ENCODE measurements at regions not wholly inside any gene's neighbourhood (a gene's known extent, or its start where the extent isn't known, plus 50 kb on each side); places are given as distances from the start of the nearest gene placed in this dataset.

DNA sequence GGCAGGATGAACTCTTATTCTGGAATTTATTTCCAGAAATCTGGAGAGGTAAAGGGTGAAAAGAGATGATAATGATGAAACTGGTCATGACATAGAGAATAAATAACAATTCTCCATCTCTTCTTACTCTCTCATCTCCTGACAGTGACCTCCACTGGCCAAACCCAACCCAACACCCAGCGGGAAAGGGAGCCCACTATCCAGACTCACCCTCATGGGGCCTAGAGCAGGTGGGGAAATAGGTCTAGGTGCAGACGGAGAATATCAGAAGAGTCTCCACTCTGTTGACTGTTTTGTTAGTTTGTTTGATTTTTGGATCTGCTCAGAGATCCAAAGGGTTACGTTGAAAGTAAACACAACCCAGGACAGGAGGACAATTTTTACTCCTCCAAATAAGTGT lies 263.2 kb upstream of the PARD3B start:
- intact Hi-C loops (cut with DNase I): no loop called here
- no peak for DNase-seq (ENCODE audit: low spot score)

DNA sequence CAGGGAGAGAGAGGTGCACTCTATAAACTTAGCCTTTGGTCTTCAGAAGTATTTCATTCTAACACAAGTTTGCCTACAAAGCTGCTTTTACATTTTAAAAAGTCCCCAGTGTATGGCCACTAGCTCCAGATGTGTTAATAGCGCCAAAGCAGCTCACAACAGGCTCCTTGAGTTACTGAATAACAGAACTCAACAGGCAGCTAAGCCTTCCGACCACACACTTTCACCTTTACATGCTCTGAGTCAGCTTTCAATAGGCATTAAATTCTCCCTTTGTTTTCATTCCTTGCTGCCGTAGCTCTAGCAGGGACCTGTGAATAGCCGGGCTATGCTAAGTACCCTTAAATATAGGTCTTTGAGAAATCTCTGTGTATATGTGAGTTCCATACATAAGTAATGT lies 262.8 kb upstream of the PARD3B start:
- intact Hi-C loops (cut with DNase I): no loop called here
- no peak for DNase-seq (ENCODE audit: low spot score)

DNA sequence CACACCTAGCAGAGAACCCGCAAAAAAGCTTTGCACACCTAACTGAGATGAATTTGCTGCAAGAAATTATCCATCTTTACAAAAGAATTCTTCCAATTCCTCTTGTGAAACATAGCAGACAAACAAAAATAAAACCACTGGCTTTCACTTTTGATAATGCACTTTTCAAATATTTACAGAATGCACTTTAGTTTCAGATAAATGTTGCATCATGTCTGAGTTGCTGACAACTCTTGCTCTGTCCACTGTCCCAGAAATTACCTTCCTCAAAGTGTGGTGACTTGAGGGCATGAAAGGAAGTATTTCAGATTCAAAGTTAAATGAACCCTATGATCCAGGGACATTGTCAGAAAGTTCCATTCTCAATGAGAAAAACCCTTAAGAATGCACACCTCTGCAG lies 256.2 kb upstream of the PARD3B start:
- intact Hi-C loops (cut with DNase I): no loop called here
- no peak for DNase-seq (ENCODE audit: low spot score)

DNA sequence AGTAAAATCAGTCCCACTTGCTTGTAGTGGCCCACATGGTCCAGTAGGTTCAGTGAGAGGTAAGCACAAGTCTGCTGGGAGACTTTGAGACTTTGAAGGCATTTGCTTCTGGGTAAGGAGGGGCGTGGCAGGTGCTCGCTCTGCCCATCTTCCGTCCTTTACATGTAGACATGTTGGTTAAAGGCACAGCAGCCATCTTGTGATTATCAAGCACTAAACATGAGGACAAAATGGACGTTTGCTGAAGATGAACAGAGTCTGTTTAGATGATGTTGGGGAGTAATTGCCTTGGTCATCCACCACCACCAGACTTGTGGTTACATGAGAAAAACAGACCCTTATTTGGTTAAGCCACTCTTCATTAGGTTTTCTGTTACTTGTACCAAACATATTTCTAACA lies 252.8 kb upstream of the PARD3B start:
- intact Hi-C loops (cut with DNase I): no loop called here
- no peak for DNase-seq (ENCODE audit: low spot score)

DNA sequence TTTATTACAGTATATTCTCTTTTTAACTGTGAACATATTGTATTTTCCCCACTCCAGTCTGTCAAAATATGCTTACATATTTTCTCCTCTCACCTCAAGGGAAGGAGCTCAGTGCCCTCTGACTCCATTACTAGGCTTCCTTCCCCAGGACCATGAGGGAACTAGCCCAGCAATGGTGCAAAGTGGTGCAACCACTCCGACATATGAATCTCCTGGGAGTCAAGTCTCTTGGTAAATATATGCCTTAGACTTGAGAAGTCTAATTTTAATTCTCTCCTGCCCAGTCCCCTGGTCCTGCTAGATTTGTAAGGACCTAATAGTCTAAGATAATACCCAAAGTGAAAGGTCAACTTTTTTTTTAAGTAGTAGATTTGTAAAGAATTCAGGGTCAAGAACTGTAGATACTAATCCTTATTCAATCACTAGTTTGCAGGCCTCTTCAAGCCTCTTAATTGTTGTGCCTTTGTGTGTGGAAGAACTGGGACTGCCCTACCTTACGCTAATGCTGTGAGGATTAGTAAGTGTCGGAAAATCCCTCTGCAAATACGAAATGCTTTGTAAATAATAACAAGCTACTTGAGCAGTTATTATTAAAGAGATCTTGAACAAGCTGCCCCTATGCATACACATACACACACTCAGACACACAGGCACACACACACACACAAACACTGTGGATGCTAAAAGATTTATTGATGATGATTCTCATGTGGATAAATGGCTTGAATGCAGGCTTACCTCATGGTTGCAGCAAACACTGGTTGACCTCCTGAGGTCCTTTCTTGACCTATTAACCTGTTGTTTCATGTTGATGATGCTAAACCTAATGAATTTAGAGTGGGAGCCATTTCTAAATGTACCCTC lies 251.2 kb upstream of the PARD3B start:
- intact Hi-C loops (cut with DNase I): no loop called here
- no peak for DNase-seq (ENCODE audit: low spot score)

DNA sequence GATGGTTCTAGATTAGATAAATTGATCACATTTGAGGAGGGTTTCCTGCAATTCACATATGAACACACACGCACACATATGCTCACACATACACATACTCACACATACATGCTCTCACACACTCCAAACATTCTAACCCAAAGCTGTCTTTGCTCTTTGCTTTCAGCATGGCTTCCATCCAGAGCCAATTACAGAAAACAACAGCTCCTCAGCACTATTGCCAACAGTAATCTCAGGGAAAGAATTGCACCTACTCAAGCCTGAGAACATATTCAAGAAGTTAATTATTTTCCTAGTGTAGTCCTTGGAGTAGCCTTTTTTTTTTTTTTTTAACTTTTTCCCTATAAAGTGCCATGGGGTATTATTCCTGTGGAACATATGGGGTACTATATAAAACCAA lies 246.9 kb upstream of the PARD3B start:
- intact Hi-C loops (cut with DNase I): no loop called here
- no peak for DNase-seq (ENCODE audit: low spot score)

DNA sequence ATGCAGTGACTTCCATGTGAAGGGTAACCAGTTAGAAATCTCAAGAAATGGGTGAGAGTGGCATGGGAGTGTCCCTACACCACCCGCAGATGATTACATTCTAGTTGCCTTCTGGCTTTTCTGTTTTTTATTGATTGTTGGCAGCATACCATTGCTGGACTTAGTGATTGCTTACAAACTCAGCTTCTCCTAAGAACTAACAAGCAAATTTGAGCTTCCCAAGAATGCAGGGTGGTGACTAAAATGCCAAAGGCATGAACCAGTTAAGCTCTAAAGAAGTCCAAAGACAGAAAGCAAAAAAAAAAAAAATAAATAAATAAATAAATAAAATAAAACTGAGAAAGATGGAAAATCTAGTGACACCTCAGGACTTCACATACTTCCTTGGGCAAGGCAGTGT lies 245.5 kb upstream of the PARD3B start:
- no peak for DNase-seq (ENCODE audit: low spot score)
- intact Hi-C loops (cut with DNase I): no loop called here

DNA sequence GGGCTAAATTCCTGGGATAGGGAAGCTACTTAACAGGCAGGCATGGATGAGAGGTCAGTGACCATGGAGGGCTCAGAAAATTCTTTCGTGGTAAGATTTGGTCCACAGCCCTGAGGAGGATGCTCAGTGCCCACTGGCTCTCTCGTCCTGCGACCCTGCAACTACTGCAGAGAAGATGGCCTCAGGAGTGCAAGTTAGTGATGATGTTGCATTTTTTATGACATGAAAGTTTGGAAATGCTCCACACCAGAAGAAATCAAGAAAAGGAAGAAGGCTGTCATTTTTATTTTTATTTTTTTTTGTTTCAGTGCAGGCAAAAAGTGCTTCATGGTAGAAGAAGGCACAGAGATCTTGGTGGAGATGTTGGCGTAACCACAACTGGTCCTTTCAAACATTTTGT lies 238.6 kb upstream of the PARD3B start:
- intact Hi-C loops (cut with DNase I): no loop called here

DNA sequence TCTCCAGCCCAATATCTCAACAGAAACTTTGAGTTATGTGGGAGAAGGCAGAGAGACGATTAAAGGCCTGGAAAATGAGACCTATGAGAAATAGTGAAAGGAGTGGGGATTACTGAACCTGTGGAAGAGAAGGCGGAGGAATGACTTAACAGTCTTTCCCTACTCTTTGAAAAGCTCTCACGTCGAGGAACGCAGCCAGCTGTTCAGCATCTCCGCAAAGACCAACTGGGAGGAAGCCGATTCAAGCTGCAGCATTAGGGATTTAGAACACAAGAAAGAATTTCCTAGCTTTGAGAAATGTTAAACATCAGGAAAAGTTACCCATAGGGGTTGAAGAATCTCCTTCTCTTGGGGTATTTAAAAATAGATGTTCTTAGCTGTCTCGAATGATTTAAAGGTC lies 233.2 kb upstream of the PARD3B start:
- intact Hi-C loops (cut with DNase I): no loop called here
- no peak for DNase-seq (ENCODE audit: low spot score)

More for the DNA sequence above, 238.6 kb upstream of the PARD3B start:
- no peak for DNase-seq (ENCODE audit: low spot score)

DNA sequence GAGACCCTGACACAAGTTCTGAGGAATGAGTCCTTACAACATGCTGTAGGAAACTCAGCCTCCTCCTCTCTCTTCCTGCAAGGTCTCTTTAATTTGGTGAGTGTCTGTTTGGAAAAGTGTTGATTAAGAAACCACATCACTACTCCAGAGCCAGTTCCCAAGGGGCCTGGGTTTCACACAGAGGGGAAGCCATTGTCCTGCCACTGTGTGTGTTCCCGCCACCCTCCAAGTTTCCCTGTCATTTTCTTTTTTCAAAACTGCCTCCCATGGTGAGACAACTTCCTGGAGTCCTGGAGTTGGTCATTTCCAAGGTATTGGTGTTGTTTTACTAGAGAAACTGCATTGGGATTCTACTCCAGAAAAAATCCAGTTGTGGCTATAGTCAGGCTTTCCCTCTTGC lies 232.0 kb upstream of the PARD3B start:
- intact Hi-C loops (cut with DNase I): no loop called here
- DNase-seq (ENCODE audit: low spot score): no peak

DNA sequence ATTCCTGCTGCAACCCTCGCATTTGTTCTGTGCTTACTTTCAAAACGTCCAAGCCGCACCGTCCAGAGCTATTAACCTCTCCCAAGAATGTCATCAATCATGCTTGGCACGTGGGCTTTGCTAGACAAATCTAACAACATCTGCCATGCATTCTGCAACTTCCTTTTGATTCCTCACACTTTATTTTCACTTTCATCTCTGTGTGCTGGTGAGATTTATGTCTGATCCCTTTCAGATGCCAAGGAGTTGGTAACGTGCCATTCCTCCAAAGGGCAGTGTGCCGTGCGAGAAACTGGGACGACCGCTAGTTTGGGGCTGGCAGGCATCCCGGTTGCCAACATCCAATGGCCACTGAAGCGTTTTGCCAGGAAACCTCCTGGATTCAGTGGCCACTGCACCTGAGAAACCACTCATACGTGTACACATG lies 230.0 kb upstream of the PARD3B start:
- no peak for DNase-seq (ENCODE audit: low spot score)
- intact Hi-C loops (cut with DNase I): no loop called here

DNA sequence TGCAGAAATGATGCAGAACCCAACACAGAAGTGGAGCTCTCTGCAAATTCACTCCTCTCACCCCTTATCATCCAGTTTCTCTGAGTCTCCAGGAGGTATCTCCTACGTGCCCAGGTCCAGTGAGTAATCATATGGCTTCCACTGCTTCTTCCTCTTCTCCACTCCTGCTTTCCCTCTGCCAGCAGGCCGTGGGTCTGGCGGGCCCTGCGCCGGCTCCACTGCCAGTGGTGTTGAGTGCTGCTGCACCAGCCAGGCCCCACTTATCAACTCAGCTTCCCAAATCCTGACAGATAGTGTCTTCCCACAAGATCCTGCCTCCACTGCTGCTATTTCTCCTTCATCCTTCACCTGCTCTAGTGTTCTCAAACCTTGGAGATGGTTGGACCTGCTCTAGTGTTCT lies 227.6 kb upstream of the PARD3B start:
- no peak for DNase-seq (ENCODE audit: low spot score)
- intact Hi-C loops (cut with DNase I): no loop called here

DNA sequence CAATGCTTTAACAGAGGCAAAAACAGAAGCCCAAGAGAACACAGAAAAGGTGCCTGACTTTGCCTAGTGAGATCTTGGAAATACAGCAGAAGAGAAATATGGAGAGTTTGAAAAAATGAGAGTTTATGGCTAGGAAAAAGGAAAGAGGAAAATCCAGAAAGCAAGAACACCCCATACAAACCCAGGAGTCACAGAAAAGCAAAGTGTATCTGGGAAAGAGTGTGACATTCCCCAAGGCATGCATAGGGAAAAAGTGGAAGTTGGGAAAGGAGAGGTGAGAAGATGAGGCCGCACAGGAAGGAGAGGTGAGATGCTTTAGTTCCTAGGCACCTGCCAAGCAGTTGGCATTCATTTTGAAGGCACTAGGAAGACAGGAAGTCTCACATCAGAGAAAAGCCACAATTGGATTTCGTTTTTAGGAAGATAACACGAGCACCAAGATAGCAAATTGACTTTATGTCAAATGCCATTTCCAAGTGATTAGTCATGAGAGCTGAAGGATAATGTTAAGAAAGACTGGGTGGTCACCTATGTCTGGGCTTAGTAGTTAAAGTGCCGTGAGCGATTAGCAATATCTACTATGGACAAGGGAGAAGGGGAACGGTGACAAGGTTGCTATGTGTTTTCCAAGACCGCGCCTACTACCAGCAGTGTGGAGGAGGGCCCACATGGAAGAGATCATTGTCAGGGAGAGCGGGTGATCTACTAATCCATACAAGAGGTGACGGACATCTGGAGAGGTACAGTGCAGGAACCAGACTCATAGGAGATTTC lies 224.1 kb upstream of the PARD3B start:
- intact Hi-C loops (cut with DNase I): loop anchor here (5.0 to 10.0 kb wide), 7 partner anchors 59 to 1604 kb away; partner anchors contain the start of gene PARD3B
- DNase-seq (ENCODE audit: low spot score): no peak

DNA sequence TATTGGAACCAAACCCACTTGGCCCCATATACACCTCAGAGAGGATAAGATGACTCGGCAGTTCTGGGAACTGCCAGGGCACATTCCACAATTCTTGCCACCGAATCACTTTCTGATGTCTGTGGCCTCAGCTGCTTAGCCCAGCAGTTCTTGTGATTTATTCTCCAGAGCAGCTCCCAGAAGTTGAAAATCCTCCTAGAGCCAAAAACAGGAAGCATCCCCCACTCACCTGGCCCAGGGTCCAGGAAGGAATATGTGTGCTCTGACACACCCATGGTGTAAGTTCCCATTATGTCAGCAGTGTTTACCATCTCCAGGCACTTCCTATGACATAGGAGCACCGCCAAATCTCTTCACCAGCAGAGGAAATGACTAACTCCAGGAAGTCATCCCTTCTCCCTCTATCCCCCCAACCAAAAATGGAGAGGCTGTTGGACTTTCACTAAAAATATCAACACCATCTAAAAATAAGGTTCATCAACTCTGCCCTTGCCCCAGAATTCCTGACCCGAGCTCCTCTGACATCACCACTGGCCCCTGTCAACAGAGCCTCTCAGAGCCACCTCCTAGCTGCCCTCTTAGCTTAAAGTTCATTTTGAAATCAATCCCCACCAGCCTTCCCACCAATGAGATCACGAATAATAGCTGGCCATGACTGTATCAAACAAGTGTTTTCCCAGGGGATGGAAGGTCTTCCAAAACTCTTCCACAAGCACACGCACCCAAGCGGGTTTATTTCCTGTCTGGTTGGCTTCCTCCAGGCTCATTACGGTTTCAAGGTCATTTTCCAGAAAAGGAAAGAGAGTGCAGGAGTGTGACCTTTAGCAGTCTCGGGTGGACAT lies 223.1 kb upstream of the PARD3B start:
- DNase-seq (ENCODE audit: low spot score): no peak
- intact Hi-C loops (cut with DNase I): loop anchor here (5.0 to 10.0 kb wide), 7 partner anchors 60 to 1603 kb away; partner anchors contain the start of gene PARD3B

DNA sequence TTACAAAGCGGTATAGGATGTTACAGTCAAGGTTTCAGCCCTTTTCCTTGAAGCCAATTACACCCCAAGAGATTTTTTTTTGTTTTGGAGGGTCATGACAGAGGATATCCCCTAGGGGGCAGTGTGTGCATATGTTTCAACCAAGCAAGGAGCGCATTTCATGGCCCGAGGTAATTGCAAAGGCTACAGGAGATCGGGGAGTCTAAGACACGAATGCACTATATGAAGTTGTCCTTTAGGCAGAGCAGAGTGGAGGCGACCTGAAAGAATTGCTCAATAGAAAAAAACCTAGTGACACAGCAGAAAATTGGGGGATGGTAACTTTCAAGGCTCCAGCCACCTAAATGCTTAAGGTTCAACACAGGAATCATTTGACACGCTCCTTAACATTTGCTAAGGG lies 219.8 kb upstream of the PARD3B start:
- no peak for DNase-seq (ENCODE audit: low spot score)
- intact Hi-C loops (cut with DNase I): loop anchor here (2.0 to 10.0 kb wide), 8 partner anchors 219 to 1599 kb away; partner anchors contain the start of gene PARD3B

DNA sequence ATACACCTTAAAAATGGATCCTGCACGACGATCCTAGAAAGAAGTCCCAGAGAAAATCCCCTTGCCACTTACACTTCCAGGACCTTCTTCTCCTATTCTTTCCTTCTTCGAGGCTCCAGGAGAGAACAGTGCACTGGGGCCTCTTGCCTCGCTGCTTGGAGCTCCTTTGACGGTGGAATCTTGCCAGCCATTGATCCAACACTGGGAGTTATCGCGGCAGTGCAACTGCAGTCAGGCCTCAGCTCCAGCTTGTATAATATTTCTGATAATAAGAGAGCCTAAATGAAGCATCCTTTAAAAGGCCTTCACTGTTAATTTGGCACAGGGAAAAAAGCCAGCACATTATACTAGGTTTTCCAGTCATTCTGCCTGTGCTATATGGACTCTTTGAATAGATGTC lies 216.9 kb upstream of the PARD3B start:
- DNase-seq (ENCODE audit: low spot score): no peak
- intact Hi-C loops (cut with DNase I): loop anchor here (5.0 to 10.0 kb wide), 7 partner anchors 216 to 1596 kb away; partner anchors contain the start of gene PARD3B

DNA sequence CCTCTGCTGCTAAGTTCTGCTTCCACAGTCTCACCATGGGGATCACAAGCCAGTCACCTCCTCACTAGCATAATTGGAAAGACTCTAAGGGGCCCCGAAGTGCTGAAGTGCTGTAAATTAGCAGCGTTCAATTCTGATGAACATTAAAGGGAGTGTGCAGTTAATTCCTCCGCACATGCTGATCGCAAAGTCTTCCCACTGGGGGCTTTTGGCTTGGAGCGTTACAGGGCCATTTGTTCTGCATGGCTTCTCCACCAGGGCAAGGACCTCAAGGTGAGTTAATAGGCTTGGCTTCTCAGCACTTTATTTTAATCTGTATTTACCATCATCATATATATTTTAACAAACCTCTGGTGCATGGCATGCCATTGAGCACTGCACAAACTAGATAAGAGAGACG lies 216.3 kb upstream of the PARD3B start:
- no peak for DNase-seq (ENCODE audit: low spot score)
- intact Hi-C loops (cut with DNase I): loop anchor here (5.0 to 10.0 kb wide), 7 partner anchors 216 to 1596 kb away; partner anchors contain the start of gene PARD3B

DNA sequence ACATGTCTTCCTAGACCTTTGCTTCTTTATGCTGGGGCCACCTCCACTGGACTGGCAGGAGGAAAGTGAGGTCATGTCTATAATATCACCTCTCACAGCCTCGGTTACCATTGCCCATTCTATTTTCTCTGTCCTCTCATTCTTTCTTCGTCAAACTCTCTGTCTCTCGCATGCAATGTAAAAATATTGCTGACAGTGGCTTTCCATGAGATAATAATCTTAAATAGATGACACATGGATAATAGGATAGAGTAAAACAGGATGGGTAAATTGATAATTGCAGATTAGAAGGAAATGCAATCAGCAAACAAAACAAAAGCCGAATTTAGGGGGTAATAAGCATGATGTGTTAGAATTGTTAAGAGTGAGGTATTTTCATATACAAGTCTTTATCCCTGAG lies 215.7 kb upstream of the PARD3B start:
- intact Hi-C loops (cut with DNase I): loop anchor here (5.0 to 10.0 kb wide), 7 partner anchors 215 to 1595 kb away; partner anchors contain the start of gene PARD3B
- DNase-seq (ENCODE audit: low spot score): no peak

DNA sequence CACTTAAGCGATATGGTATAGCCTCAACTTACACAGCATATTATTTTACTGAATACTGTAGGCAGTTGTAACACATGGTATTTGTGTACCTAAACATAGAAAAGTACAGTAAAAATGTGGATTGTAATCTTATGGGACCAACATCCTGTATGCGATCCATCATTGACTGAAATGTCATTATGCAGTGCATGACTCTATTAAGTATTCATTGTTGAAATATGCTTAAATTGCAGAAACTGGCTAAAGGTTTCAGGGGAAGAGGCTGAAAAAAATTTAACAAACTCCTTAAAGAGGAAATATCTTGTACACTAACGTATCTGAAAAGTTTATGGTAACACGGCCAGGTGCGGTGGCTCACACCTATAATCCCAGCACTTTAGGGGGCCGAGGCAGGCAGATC lies 214.1 kb upstream of the PARD3B start:
- DNase-seq (ENCODE audit: low spot score): no peak
- intact Hi-C loops (cut with DNase I): no loop called here

DNA sequence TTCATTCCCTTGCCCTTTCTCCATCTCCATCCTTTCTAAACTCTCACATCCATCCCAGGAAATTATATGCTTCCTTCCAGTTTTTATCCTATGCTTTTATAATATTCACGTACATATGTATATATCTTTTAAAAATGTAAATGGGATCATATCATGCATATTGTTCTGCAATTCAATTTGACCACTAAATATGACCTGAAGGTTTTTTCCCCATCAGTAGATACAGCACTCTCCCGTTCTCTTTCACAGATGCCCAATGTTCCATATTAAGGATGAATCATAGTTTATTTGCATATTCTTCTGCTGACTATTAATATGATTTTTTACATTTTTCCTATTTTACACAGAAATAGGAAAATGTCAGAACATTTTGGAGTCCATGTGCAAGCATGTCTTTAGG lies 213.3 kb upstream of the PARD3B start:
- intact Hi-C loops (cut with DNase I): no loop called here
- no peak for DNase-seq (ENCODE audit: low spot score)
